GM23338 (cell line): ENCODE measurements at regions not wholly inside any gene's neighbourhood (a gene's known extent, or its start where the extent isn't known, plus 50 kb on each side); places are given as distances from the start of the nearest gene placed in this dataset.

Experiments used
- ATAC-seq: fragments of 200-7000 bp; cut with Tn5 transposase; 3 replicates; pipeline ENCODE4 v1.9.1; 2020
- DNase-seq: peaks from one replicate; pipeline ENCODE4 v3.0.0-alpha.2; 2015; ENCODE audit warnings: low spot score
- H2AFZ ChIP-seq: fragments of 200-600 bp; sonication (generic); 2 replicates; pipeline ENCODE4 v1.8.0; 2016; ENCODE audit warnings: antibody characterized with exemption, mild to moderate bottlenecking, moderate library complexity
- H3F3A ChIP-seq: fragments of 200-600 bp; sonication (generic); replicated peaks from 2 replicates; pipeline ENCODE4 v1.8.0; 2017; ENCODE audit warnings: antibody characterized with exemption, mixed run types, low read depth
- H3K27ac ChIP-seq: fragments of 200-600 bp; sonication (generic); 2 replicates; pipeline ENCODE4 v1.6.1; 2016; ENCODE audit warnings: low read depth
- H3K27me3 ChIP-seq: fragments of 200-600 bp; sonication (generic); 2 replicates; pipeline ENCODE4 v1.8.0; 2016; ENCODE audit warnings: mild to moderate bottlenecking, mixed run types, moderate library complexity; ENCODE audit not compliant: insufficient read depth
- H3K36me3 ChIP-seq: fragments of 200-600 bp; sonication (generic); 2 replicates; pipeline ENCODE4 v1.8.0; 2016; ENCODE audit warnings: mild to moderate bottlenecking; ENCODE audit not compliant: insufficient read depth
- H3K4me1 ChIP-seq: fragments of 200-600 bp; sonication (generic); 2 replicates; pipeline ENCODE4 v1.8.0; 2016; ENCODE audit warnings: mild to moderate bottlenecking, moderate library complexity; ENCODE audit not compliant: insufficient read depth
- H3K4me2 ChIP-seq: fragments of 200-600 bp; sonication (generic); 2 replicates; pipeline ENCODE4 v1.7.1; 2017; ENCODE audit warnings: mixed run types
- H3K4me3 ChIP-seq: fragments of 200-600 bp; sonication (generic); 2 replicates; pipeline ENCODE4 v1.6.1; 2016; ENCODE audit warnings: mixed run types
- H3K79me2 ChIP-seq: fragments of 200-600 bp; sonication (generic); replicated peaks from 2 replicates; pipeline ENCODE4 v1.8.0; 2017; ENCODE audit warnings: mild to moderate bottlenecking; ENCODE audit not compliant: insufficient read depth
- H3K9me2 ChIP-seq: fragments of 200-600 bp; sonication (generic); 2 replicates; pipeline ENCODE4 v1.8.0; 2017; ENCODE audit not compliant: insufficient read depth
- H4K20me1 ChIP-seq: fragments of 200-600 bp; sonication (generic); replicated peaks from 2 replicates; pipeline ENCODE4 v1.8.0; 2017; ENCODE audit warnings: mild to moderate bottlenecking; ENCODE audit not compliant: insufficient read depth
- H3K27ac Mint-ChIP-seq: 2 replicates; pipeline ENCODE4 v1.8.0; 2020; ENCODE audit warnings: inconsistent platforms, mild to moderate bottlenecking, moderate library complexity, mixed read lengths
- H3K27me3 Mint-ChIP-seq: 3 replicates; pipeline ENCODE4 v1.8.0; 2022; ENCODE audit warnings: low read depth, mild to moderate bottlenecking, moderate library complexity, mixed read lengths, inconsistent platforms; ENCODE audit not compliant: insufficient read depth, poor library complexity
- H3K36me3 Mint-ChIP-seq: 3 replicates; pipeline ENCODE4 v1.8.0; 2021; ENCODE audit warnings: low read depth, mild to moderate bottlenecking, inconsistent platforms, moderate library complexity, mixed read lengths
- H3K4me1 Mint-ChIP-seq: 3 replicates; pipeline ENCODE4 v1.8.0; 2020; ENCODE audit warnings: mild to moderate bottlenecking, inconsistent platforms, mixed read lengths
- H3K4me3 Mint-ChIP-seq: 3 replicates; pipeline ENCODE4 v1.8.0; 2021; ENCODE audit warnings: moderate library complexity, mild to moderate bottlenecking, inconsistent platforms, mixed read lengths
- H3K9me3 Mint-ChIP-seq: 3 replicates; pipeline ENCODE4 v1.8.0; 2020; ENCODE audit warnings: moderate library complexity, mild to moderate bottlenecking, inconsistent platforms, mixed read lengths
- CREB1 ChIP-seq: fragments of 250-450 bp; sonication (Bioruptor Pico); IDR thresholded peaks from 2 replicates; pipeline ENCODE4 v1.5.0; 2020; ENCODE audit warnings: low read depth, mild to moderate bottlenecking, moderate library complexity
- EZH2phosphoT487 ChIP-seq: fragments of 200-600 bp; sonication (generic); IDR thresholded peaks from one replicate; pipeline ENCODE4 v1.8.1; 2018; ENCODE audit warnings: antibody characterized with exemption; ENCODE audit not compliant: unreplicated experiment
- JUNB ChIP-seq: IDR thresholded peaks from one replicate; pipeline ENCODE4 v1.6.1; 2016; ENCODE audit warnings: antibody characterized with exemption; ENCODE audit not compliant: unreplicated experiment
- NANOG ChIP-seq: IDR thresholded peaks from 2 replicates; pipeline ENCODE4 v1.6.1; 2016; ENCODE audit warnings: antibody characterized with exemption, borderline replicate concordance
- REST ChIP-seq: IDR thresholded peaks from one replicate; pipeline ENCODE4 v1.6.1; 2018; ENCODE audit warnings: antibody characterized with exemption; ENCODE audit not compliant: unreplicated experiment
- STAT1 ChIP-seq: IDR thresholded peaks from one replicate; pipeline ENCODE4 v1.6.1; 2016; ENCODE audit warnings: antibody characterized with exemption; ENCODE audit not compliant: unreplicated experiment
- ZNF114 ChIP-seq: fragments of 250-450 bp; sonication (Bioruptor Pico); IDR thresholded peaks from 2 replicates; pipeline ENCODE4 v1.5.0; 2020; ENCODE audit warnings: mild to moderate bottlenecking, moderate library complexity
- ZNF331 ChIP-seq: fragments of 250-450 bp; sonication (Bioruptor Pico); IDR thresholded peaks from 2 replicates; pipeline ENCODE4 v1.5.0; 2020; ENCODE audit warnings: low read depth, mild to moderate bottlenecking, moderate library complexity
- TF ChIP-seq, protein P1 (sequence below): IDR thresholded peaks from 2 replicates; pipeline ENCODE4 v1.6.1; 2016; ENCODE audit warnings: antibody characterized with exemption
- TF ChIP-seq, protein P2 (sequence below): fragments of 250-450 bp; sonication (Bioruptor Pico); IDR thresholded peaks from 2 replicates; pipeline ENCODE4 v1.5.0; 2020; ENCODE audit warnings: mild to moderate bottlenecking, moderate library complexity

DNA sequence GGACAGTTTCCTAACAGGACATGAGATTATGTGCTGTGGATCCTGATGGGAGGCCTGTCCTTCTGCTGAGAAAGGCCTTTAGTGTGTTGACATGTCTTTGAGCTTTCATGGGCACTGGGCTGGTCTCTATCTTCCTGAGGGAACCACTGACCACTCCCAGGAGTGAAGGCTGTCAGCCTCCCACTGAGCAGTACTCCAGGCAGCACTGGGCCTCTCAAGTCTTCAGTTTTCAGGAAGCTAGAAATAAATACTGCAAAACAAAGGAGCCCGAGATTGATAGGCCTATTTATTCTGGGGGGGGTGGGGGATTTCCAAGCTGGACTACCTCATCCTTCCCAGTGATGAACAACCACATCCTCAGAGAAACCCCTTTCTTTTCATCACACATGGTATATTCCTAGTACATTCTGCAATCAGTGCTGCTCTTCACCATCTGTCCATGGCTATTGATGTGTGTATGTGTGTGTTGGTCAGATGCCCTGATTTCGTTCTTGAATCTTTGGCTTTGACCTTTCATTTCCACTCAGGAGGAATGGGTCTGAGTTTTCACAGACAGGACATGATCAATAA, 180.9 kb upstream of the SPTLC3 start (continued):
- TF ChIP-seq ZNF114 (CRISPR knock-in tag) (no peak), EZH2phosphoT487 (no peak)

DNA sequence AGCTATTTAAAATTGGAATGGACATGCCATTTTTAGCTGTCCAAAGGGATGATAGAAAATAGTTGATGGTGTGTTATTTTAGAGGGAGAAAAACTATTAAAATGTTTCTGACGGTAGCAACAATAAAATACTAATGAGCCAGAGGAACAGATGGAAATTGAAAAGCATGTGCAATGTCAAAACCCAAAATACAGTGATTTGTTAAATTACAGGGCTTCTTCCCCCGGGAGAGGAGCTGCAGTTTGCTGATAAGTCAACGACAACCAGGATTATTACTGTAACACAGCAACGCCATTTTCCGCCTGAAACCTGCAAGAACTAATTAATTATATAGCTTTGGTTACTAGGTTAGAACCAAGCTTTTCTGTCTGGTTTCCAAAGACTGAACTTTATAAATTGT, 179.6 kb upstream of the SPTLC3 start:
- H3K4me1 Mint-ChIP-seq = peaks cover 4% of the 10 kb centered on the region
- no peaks in the 10 kb centered on the region for H3K36me3 Mint-ChIP-seq
- Histone ChIP-seq H3K9me2 (no peaks in the 10 kb centered on the region), H3K4me1 (no peaks in the 10 kb centered on the region), H2AFZ (no peak overlapping the region), H3K79me2 (no peaks in the 10 kb centered on the region), H3K4me3 (no peak overlapping the region), H4K20me1 (no peaks in the 10 kb centered on the region), H3K4me2 (no peak overlapping the region), H3K27ac (no peak overlapping the region), H3F3A (no peaks in the 10 kb centered on the region), H3K36me3 (no peaks in the 10 kb centered on the region), H3K27me3 (no peaks in the 10 kb centered on the region)
- DNase-seq (no peak), ATAC-seq (no peak)
- no peaks in the 10 kb centered on the region; the same call in 2 of the 3 replicates for H3K9me3 Mint-ChIP-seq
- H3K27ac Mint-ChIP-seq = no peak overlapping the region
- H3K27me3 Mint-ChIP-seq = no peaks in the 10 kb centered on the region
- H3K4me3 Mint-ChIP-seq = no peak overlapping the region
- no peak for TF ChIP-seq ZNF331
- no peak for TF ChIP-seq ZNF114 (CRISPR knock-in tag)
- no peak for TF ChIP-seq REST
- TF ChIP-seq, protein P1, sequence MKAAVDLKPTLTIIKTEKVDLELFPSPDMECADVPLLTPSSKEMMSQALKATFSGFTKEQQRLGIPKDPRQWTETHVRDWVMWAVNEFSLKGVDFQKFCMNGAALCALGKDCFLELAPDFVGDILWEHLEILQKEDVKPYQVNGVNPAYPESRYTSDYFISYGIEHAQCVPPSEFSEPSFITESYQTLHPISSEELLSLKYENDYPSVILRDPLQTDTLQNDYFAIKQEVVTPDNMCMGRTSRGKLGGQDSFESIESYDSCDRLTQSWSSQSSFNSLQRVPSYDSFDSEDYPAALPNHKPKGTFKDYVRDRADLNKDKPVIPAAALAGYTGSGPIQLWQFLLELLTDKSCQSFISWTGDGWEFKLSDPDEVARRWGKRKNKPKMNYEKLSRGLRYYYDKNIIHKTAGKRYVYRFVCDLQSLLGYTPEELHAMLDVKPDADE = no peak
- TF ChIP-seq, protein P2, sequence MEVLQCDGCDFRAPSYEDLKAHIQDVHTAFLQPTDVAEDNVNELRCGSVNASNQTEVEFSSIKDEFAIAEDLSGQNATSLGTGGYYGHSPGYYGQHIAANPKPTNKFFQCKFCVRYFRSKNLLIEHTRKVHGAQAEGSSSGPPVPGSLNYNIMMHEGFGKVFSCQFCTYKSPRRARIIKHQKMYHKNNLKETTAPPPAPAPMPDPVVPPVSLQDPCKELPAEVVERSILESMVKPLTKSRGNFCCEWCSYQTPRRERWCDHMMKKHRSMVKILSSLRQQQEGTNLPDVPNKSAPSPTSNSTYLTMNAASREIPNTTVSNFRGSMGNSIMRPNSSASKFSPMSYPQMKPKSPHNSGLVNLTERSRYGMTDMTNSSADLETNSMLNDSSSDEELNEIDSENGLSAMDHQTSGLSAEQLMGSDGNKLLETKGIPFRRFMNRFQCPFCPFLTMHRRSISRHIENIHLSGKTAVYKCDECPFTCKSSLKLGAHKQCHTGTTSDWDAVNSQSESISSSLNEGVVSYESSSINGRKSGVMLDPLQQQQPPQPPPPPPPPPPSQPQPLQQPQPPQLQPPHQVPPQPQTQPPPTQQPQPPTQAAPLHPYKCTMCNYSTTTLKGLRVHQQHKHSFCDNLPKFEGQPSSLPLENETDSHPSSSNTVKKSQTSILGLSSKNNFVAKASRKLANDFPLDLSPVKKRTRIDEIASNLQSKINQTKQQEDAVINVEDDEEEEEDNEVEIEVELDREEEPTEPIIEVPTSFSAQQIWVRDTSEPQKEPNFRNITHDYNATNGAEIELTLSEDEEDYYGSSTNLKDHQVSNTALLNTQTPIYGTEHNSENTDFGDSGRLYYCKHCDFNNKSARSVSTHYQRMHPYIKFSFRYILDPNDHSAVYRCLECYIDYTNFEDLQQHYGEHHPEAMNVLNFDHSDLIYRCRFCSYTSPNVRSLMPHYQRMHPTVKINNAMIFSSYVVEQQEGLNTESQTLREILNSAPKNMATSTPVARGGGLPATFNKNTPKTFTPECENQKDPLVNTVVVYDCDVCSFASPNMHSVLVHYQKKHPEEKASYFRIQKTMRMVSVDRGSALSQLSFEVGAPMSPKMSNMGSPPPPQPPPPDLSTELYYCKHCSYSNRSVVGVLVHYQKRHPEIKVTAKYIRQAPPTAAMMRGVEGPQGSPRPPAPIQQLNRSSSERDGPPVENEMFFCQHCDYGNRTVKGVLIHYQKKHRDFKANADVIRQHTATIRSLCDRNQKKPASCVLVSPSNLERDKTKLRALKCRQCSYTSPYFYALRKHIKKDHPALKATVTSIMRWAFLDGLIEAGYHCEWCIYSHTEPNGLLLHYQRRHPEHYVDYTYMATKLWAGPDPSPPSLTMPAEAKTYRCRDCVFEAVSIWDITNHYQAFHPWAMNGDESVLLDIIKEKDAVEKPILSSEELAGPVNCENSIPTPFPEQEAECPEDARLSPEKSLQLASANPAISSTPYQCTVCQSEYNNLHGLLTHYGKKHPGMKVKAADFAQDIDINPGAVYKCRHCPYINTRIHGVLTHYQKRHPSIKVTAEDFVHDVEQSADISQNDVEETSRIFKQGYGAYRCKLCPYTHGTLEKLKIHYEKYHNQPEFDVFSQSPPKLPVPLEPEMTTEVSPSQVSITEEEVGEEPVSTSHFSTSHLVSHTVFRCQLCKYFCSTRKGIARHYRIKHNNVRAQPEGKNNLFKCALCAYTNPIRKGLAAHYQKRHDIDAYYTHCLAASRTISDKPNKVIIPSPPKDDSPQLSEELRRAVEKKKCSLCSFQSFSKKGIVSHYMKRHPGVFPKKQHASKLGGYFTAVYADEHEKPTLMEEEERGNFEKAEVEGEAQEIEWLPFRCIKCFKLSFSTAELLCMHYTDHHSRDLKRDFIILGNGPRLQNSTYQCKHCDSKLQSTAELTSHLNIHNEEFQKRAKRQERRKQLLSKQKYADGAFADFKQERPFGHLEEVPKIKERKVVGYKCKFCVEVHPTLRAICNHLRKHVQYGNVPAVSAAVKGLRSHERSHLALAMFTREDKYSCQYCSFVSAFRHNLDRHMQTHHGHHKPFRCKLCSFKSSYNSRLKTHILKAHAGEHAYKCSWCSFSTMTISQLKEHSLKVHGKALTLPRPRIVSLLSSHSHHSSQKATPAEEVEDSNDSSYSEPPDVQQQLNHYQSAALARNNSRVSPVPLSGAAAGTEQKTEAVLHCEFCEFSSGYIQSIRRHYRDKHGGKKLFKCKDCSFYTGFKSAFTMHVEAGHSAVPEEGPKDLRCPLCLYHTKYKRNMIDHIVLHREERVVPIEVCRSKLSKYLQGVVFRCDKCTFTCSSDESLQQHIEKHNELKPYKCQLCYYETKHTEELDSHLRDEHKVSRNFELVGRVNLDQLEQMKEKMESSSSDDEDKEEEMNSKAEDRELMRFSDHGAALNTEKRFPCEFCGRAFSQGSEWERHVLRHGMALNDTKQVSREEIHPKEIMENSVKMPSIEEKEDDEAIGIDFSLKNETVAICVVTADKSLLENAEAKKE (CRISPR knock-in tag) = no peak
- no peak for TF ChIP-seq CREB1
- TF ChIP-seq JUNB = no peak
- TF ChIP-seq EZH2phosphoT487 = no peak
- no peak for TF ChIP-seq STAT1
- TF ChIP-seq NANOG = no peak
